ENCODE measurements at regions not wholly inside any gene's neighbourhood (a gene's known extent, or its start where the extent isn't known, plus 50 kb on each side); places are given as distances from the start of the nearest gene placed in this dataset.

DNA sequence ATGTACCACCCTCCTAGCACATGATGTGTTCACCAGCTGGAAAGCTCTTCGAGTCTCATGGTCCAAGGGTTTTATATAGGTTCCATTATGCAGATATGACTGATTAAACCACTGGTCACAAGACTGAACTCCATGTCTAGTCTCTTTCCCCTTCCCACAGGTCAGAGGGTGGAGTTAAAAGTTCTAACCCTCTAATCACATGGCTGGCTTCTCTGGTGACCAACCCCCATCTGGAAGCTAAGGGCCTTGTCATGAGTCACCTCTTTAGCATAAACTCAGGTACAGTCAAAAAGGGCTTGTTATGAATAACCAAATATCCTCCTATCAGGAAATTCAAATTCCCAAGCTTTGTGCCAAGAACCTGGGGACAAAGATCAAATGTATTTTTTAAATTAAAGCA is 52.0 kb upstream of the KLHL31 start:
- TF ChIP-seq, protein P1, sequence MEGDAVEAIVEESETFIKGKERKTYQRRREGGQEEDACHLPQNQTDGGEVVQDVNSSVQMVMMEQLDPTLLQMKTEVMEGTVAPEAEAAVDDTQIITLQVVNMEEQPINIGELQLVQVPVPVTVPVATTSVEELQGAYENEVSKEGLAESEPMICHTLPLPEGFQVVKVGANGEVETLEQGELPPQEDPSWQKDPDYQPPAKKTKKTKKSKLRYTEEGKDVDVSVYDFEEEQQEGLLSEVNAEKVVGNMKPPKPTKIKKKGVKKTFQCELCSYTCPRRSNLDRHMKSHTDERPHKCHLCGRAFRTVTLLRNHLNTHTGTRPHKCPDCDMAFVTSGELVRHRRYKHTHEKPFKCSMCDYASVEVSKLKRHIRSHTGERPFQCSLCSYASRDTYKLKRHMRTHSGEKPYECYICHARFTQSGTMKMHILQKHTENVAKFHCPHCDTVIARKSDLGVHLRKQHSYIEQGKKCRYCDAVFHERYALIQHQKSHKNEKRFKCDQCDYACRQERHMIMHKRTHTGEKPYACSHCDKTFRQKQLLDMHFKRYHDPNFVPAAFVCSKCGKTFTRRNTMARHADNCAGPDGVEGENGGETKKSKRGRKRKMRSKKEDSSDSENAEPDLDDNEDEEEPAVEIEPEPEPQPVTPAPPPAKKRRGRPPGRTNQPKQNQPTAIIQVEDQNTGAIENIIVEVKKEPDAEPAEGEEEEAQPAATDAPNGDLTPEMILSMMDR (conservative IDR thresholded peaks at IDR 0.05 in 1 of 2, IDR thresholded peaks at IDR 0.05 in 1 of 2; ENCODE audit: low read depth in 1 of 2, low read length in 2 of 2), result no peak
- no peak for TF ChIP-seq EZH2 (IDR thresholded peaks at IDR 0.05; ENCODE audit: low read length, missing control alignments)
